B cell (primary cell): ENCODE measurements at regions not wholly inside any gene's neighbourhood (a gene's known extent, or its start where the extent isn't known, plus 50 kb on each side); places are given as distances from the start of the nearest gene placed in this dataset.

Experiments used
- ATAC-seq: fragments of 200-7000 bp; cut with Tn5 transposase; one replicate; pipeline ENCODE4 v1.10.0; 2021; ENCODE audit warnings: low read depth, mild to moderate bottlenecking, moderate number of reproducible peaks, moderate library complexity
- CTCF ChIA-PET: fragments of 350-600 bp; sonication (Branson Sonifier 250); formaldehyde crosslinking; loops from one replicate; lab custom pipeline; 2021; ENCODE audit warnings: antibody characterized with exemption, inconsistent platforms; lab: Charles Lee
- POLR2A ChIA-PET: fragments of 350-600 bp; sonication (Branson Sonifier 250); formaldehyde crosslinking; loops from one replicate; lab custom pipeline; 2021; ENCODE audit warnings: antibody characterized with exemption; lab: Charles Lee
- DNase-seq: peaks from one replicate; pipeline ENCODE4 v3.0.0; 2013
- H2AFZ ChIP-seq: 2 replicates; pipeline ENCODE4 v1.6.1; 2012; ENCODE audit warnings: mild to moderate bottlenecking, low read depth, low read length; ENCODE audit not compliant: insufficient read depth, poor library complexity, severe bottlenecking
- H3K27ac ChIP-seq, 2 donors: 1 replicate in 1 of 2; 2 replicates in 1 of 2; pipeline ENCODE4 v1.5.1; 2012 to 2013; ENCODE audit warnings: low read length in 2 of 2, mild to moderate bottlenecking in 2 of 2, moderate library complexity in 1 of 2
- H3K27me3 ChIP-seq, 4 experiments: fragments of 200-600 bp in 1 of 4; sonication (generic) in 1 of 4; replicated peaks in 1 of 4; 1 replicate in 2 of 4; 2 replicates in 2 of 4; pipeline versions ENCODE4 v1.6.1 to v1.7.0; 2013 to 2016; ENCODE audit warnings: low read length in 3 of 4, mild to moderate bottlenecking in 2 of 4, mixed read lengths in 1 of 4, moderate library complexity in 1 of 4; ENCODE audit not compliant: insufficient read depth in 4 of 4, control insufficient read depth in 3 of 4; ENCODE audit errors: control extremely low read depth in 1 of 4
- H3K36me3 ChIP-seq, 2 experiments: replicated peaks in 1 of 2; 1 replicate in 1 of 2; 2 replicates in 1 of 2; pipeline versions ENCODE4 v1.6.1 to v1.7.1; 2013; ENCODE audit warnings: low read length in 1 of 2; ENCODE audit not compliant: insufficient read depth in 2 of 2, control insufficient read depth in 1 of 2; ENCODE audit errors: control extremely low read depth in 1 of 2, extremely low read depth in 1 of 2
- H3K4me1 ChIP-seq, 2 donors: fragments of 200-600 bp in 1 of 2; sonication (generic) in 1 of 2; 1 replicate in 1 of 2; 2 replicates in 1 of 2; pipeline versions ENCODE4 v1.5.1 to v1.6.1; 2013 to 2017; ENCODE audit warnings: low read length in 2 of 2; ENCODE audit not compliant: control insufficient read depth in 2 of 2, insufficient read depth in 2 of 2
- H3K4me2 ChIP-seq: replicated peaks from 2 replicates; pipeline ENCODE3; 2012; ENCODE audit warnings: mild to moderate bottlenecking, low read depth, low read length; ENCODE audit not compliant: poor library complexity, severe bottlenecking
- H3K4me3 ChIP-seq, 5 experiments: fragments of 200-600 bp in 1 of 5; sonication (generic) in 1 of 5; 1 replicate in 3 of 5; 2 replicates in 2 of 5; pipeline versions ENCODE4 v1.5.1 to v1.7.0; 2011 to 2016; ENCODE audit warnings: low read length in 4 of 5, mild to moderate bottlenecking in 4 of 5, low read depth in 2 of 5, control low read depth in 1 of 5, moderate library complexity in 1 of 5; ENCODE audit not compliant: insufficient read depth in 1 of 5; ENCODE audit errors: control extremely low read depth in 1 of 5, extremely low read depth in 1 of 5
- H3K79me2 ChIP-seq: fragments of 200-600 bp; sonication (generic); one replicate; pipeline ENCODE4 v1.6.0; 2016; ENCODE audit warnings: low read length; ENCODE audit not compliant: control insufficient read depth, insufficient read depth
- H3K9ac ChIP-seq: fragments of 200-600 bp; sonication (generic); 2 replicates; pipeline ENCODE4 v1.6.1; 2017; ENCODE audit warnings: mild to moderate bottlenecking, low read length, moderate library complexity
- H3K9me3 ChIP-seq, 3 donors: one replicate each; pipeline versions ENCODE4 v1.6.1 to v1.7.1; 2013; ENCODE audit warnings: low read length in 2 of 3; ENCODE audit not compliant: control insufficient read depth in 2 of 3, insufficient read depth in 1 of 3; ENCODE audit errors: control extremely low read depth in 1 of 3
- H4K20me1 ChIP-seq: 2 replicates; pipeline ENCODE4 v1.6.0; 2012; ENCODE audit warnings: mild to moderate bottlenecking, low read length; ENCODE audit not compliant: insufficient read depth, control insufficient read depth, poor library complexity, severe bottlenecking
- H3K27ac Mint-ChIP-seq: one replicate; pipeline ENCODE4 v1.8.0; 2021; ENCODE audit warnings: mixed read lengths
- H3K27me3 Mint-ChIP-seq: one replicate; pipeline ENCODE4 v1.8.0; 2021; ENCODE audit warnings: mixed read lengths
- H3K4me1 Mint-ChIP-seq: one replicate; pipeline ENCODE4 v1.8.0; 2021; ENCODE audit warnings: mixed read lengths
- H3K4me3 Mint-ChIP-seq: one replicate; pipeline ENCODE4 v1.8.0; 2021; ENCODE audit warnings: mixed read lengths
- H3K9me3 Mint-ChIP-seq: one replicate; pipeline ENCODE4 v1.8.0; 2022; ENCODE audit warnings: mixed read lengths; ENCODE audit not compliant: insufficient read depth
- CTCF ChIP-seq: fragments of 200-600 bp; IDR thresholded peaks from one replicate; pipeline ENCODE4 v1.8.0; 2022; ENCODE audit warnings: antibody characterized with exemption, mild to moderate bottlenecking
- EZH2 ChIP-seq: IDR thresholded peaks from 2 replicates; pipeline ENCODE4 v1.6.1; 2012; ENCODE audit warnings: borderline replicate concordance, low read depth, mild to moderate bottlenecking, moderate library complexity, low read length; ENCODE audit not compliant: insufficient read depth, poor library complexity, severe bottlenecking
- WGBS: methylation state at CpG from one replicate; pipeline ENCODE4 v1.1.5; 2013; ENCODE audit warnings: missing lambda C conversion rate; ENCODE audit not compliant: insufficient coverage; 5-methylcytosine and 5-hydroxymethylcytosine counted together
- intact Hi-C: fragments of 100-400 bp; cut with micrococcal nuclease; formaldehyde crosslinking; loops from one replicate; pipeline ENCODE4 v1.10.0; 2022

- H3K9ac ChIP-seq, result no peak overlapping the region
- no peak overlapping the region for H3K27ac Mint-ChIP-seq
- ChIA-PET CTCF (no interaction called here), POLR2A (no interaction called here)
- H3K27me3 ChIP-seq, result no peaks in the 10 kb centered on the region
- no peaks in the 10 kb centered on the region for H3K4me1 Mint-ChIP-seq
- H3K27me3 Mint-ChIP-seq, result no peaks in the 10 kb centered on the region
- no peaks in the 10 kb centered on the region for H3K9me3 Mint-ChIP-seq
- no peak overlapping the region for H3K4me3 ChIP-seq
- no peak overlapping the region for H3K4me3 Mint-ChIP-seq
- 90% methylated on average over 18 of the region's 23 CpGs for WGBS
- H4K20me1 ChIP-seq, result no peaks in the 10 kb centered on the region
- TF ChIP-seq EZH2 (no peak), CTCF (no peak)
- H2AFZ ChIP-seq, result no peak overlapping the region
- DNase-seq, result no peak
- no peaks in the 10 kb centered on the region for H3K79me2 ChIP-seq
- intact Hi-C loops, result no loop called here
- H3K27ac ChIP-seq, result no peak overlapping the region
- H3K4me2 ChIP-seq, result no peak overlapping the region
- no peaks in the 10 kb centered on the region for H3K9me3 ChIP-seq
- no peaks in the 10 kb centered on the region for H3K36me3 ChIP-seq
- H3K4me1 ChIP-seq, result no peaks in the 10 kb centered on the region
- ATAC-seq, result no peak
Observed at GRCh38 chr2:128607911-128608506, 289.3 kb upstream of the HS6ST1 start.

- H3K79me2 ChIP-seq, result no peaks in the 10 kb centered on the region
- Mint-ChIP-seq H3K4me1 (no peaks in the 10 kb centered on the region), H3K27me3 (no peaks in the 10 kb centered on the region), H3K9me3 (no peaks in the 10 kb centered on the region), H3K27ac (no peak overlapping the region), H3K4me3 (no peak overlapping the region)
- no peaks in the 10 kb centered on the region for H3K9me3 ChIP-seq
- H3K27me3 ChIP-seq, result no peaks in the 10 kb centered on the region
- H3K4me3 ChIP-seq, result no peak overlapping the region
- H3K4me2 ChIP-seq, result no peak overlapping the region
- WGBS, result 95% methylated on average over 17 of the region's 18 CpGs
- intact Hi-C loops, result no loop called here
- no peak for ATAC-seq
- H2AFZ ChIP-seq, result no peak overlapping the region
- no peak overlapping the region for H3K9ac ChIP-seq
- no peaks in the 10 kb centered on the region for H3K36me3 ChIP-seq
- DNase-seq, result no peak
- no peak overlapping the region for H3K27ac ChIP-seq
- TF ChIP-seq EZH2 (no peak), CTCF (no peak)
- no peaks in the 10 kb centered on the region for H3K4me1 ChIP-seq
- ChIA-PET POLR2A (no interaction called here), CTCF (interaction anchor here (0.7 kb wide), 1 partner anchor 309 kb away, joined by 4 read pairs; no protein-coding TSS in a partner anchor)
- no peaks in the 10 kb centered on the region for H4K20me1 ChIP-seq
Observed at GRCh38 chr2:128608921-128609880, 290.5 kb upstream of the HS6ST1 start.
